Parathyroid adenoma (tissue), 2 donors: ENCODE measurements at regions not wholly inside any gene's neighbourhood (a gene's known extent, or its start where the extent isn't known, plus 50 kb on each side); places are given as distances from the start of the nearest gene placed in this dataset.

Source experiments
- H2AFZ ChIP-seq: fragments of 300-600 bp; sonication (generic); one replicate; pipeline ENCODE4 v1.7.0; 2017; ENCODE audit warnings: antibody characterized with exemption, mild to moderate bottlenecking
- H3K27ac ChIP-seq: fragments of 300-600 bp; sonication (generic); one replicate; pipeline ENCODE4 v1.7.0; 2017
- H3K27me3 ChIP-seq: fragments of 300-600 bp; sonication (generic); one replicate; pipeline ENCODE4 v1.7.0; 2017; ENCODE audit warnings: low read length; ENCODE audit not compliant: control insufficient read depth, insufficient read depth
- H3K36me3 ChIP-seq: fragments of 300-600 bp; sonication (generic); one replicate; pipeline ENCODE4 v1.7.0; 2017; ENCODE audit warnings: low read length; ENCODE audit not compliant: control insufficient read depth, insufficient read depth
- H3K4me1 ChIP-seq: fragments of 300-600 bp; sonication (generic); one replicate; pipeline ENCODE4 v1.7.0; 2017; ENCODE audit warnings: control low read depth
- H3K4me2 ChIP-seq: fragments of 300-600 bp; sonication (generic); one replicate; pipeline ENCODE4 v1.7.0; 2017; ENCODE audit warnings: low read length
- H3K4me3 ChIP-seq: fragments of 300-600 bp; sonication (generic); one replicate; pipeline ENCODE4 v1.7.0; 2017; ENCODE audit warnings: low read depth, low read length
- H3K79me2 ChIP-seq: fragments of 300-600 bp; sonication (generic); one replicate; pipeline ENCODE4 v1.7.0; 2017; ENCODE audit warnings: control low read depth
- H3K9ac ChIP-seq: fragments of 300-600 bp; sonication (generic); one replicate; pipeline ENCODE4 v1.7.0; 2017; ENCODE audit warnings: mild to moderate bottlenecking
- H3K9me3 ChIP-seq: fragments of 300-600 bp; sonication (generic); one replicate; pipeline ENCODE4 v1.7.0; 2017; ENCODE audit warnings: low read length; ENCODE audit not compliant: control insufficient read depth
- CTCF ChIP-seq: fragments of 300-600 bp; sonication (generic); IDR thresholded peaks from one replicate; pipeline ENCODE4 v1.7.0; 2017; ENCODE audit warnings: antibody characterized with exemption, mild to moderate bottlenecking
- donor health status: primary hyperparathyroidism.

- no peaks in the 10 kb centered on the region for H3K9me3 ChIP-seq
- H3K27ac ChIP-seq, result no peak overlapping the region
- no peaks in the 10 kb centered on the region for H3K79me2 ChIP-seq
- H3K4me2 ChIP-seq, result no peak overlapping the region
- no peaks in the 10 kb centered on the region for H3K27me3 ChIP-seq
- no peaks in the 10 kb centered on the region for H3K36me3 ChIP-seq
- no peak overlapping the region for H3K9ac ChIP-seq
- H2AFZ ChIP-seq, result no peak overlapping the region
- no peaks in the 10 kb centered on the region for H3K4me1 ChIP-seq
- no peak overlapping the region for H3K4me3 ChIP-seq
- no peak for TF ChIP-seq CTCF
Observed at GRCh38 chr10:28429573-28430216, 103.2 kb upstream of the WAC start.

GRCh38 chr10:28431139-28431538 is 101.8 kb upstream of the WAC start:
- no peaks in the 10 kb centered on the region for H3K4me1 ChIP-seq
- H3K27me3 ChIP-seq, result no peaks in the 10 kb centered on the region
- H3K27ac ChIP-seq, result no peak overlapping the region
- no peak overlapping the region for H3K4me2 ChIP-seq
- H3K4me3 ChIP-seq, result no peak overlapping the region
- TF ChIP-seq CTCF, result no peak
- no peak overlapping the region for H2AFZ ChIP-seq
- H3K9me3 ChIP-seq, result no peaks in the 10 kb centered on the region
- no peaks in the 10 kb centered on the region for H3K36me3 ChIP-seq
- H3K79me2 ChIP-seq, result no peaks in the 10 kb centered on the region
- H3K9ac ChIP-seq, result no peak overlapping the region

GRCh38 chr10:28432210-28432676 is 100.7 kb upstream of the WAC start:
- H3K4me3 ChIP-seq, result peak overlapping the region; percentile 29

GRCh38 chr10:28434063-28434462 is 98.9 kb upstream of the WAC start:
- H3K4me1 ChIP-seq, result no peaks in the 10 kb centered on the region
- H3K36me3 ChIP-seq, result no peaks in the 10 kb centered on the region
- H3K9me3 ChIP-seq, result no peaks in the 10 kb centered on the region
- no peaks in the 10 kb centered on the region for H3K79me2 ChIP-seq
- no peak overlapping the region for H3K4me3 ChIP-seq
- H3K9ac ChIP-seq, result no peak overlapping the region
- TF ChIP-seq CTCF, result no peak
- no peak overlapping the region for H3K4me2 ChIP-seq
- H2AFZ ChIP-seq, result no peak overlapping the region
- H3K27me3 ChIP-seq, result no peaks in the 10 kb centered on the region
- H3K27ac ChIP-seq, result no peak overlapping the region

More at GRCh38 chr10:28432210-28432676, 100.7 kb upstream of the WAC start:
- Histone ChIP-seq H3K4me1 (no peaks in the 10 kb centered on the region), H3K79me2 (no peaks in the 10 kb centered on the region), H3K9ac (no peak overlapping the region), H2AFZ (peak overlapping the region; percentile 76), H3K36me3 (no peaks in the 10 kb centered on the region), H3K27me3 (no peaks in the 10 kb centered on the region), H3K9me3 (no peaks in the 10 kb centered on the region), H3K4me2 (peak overlapping the region; percentile 51), H3K27ac (no peak overlapping the region)
- TF ChIP-seq CTCF, result peak; percentile 82

GRCh38 chr10:28442403-28442802 is 90.5 kb upstream of the WAC start:
- TF ChIP-seq CTCF, result no peak
- H3K36me3 ChIP-seq, result no peaks in the 10 kb centered on the region
- no peaks in the 10 kb centered on the region for H3K9me3 ChIP-seq
- no peaks in the 10 kb centered on the region for H3K4me1 ChIP-seq
- no peak overlapping the region for H3K4me3 ChIP-seq
- H3K27ac ChIP-seq, result no peak overlapping the region
- no peak overlapping the region for H2AFZ ChIP-seq
- H3K4me2 ChIP-seq, result no peak overlapping the region
- no peaks in the 10 kb centered on the region for H3K79me2 ChIP-seq
- H3K27me3 ChIP-seq, result no peaks in the 10 kb centered on the region
- no peak overlapping the region for H3K9ac ChIP-seq
